ENCODE measurements at regions not wholly inside any gene's neighbourhood (a gene's known extent, or its start where the extent isn't known, plus 50 kb on each side); places are given as distances from the start of the nearest gene placed in this dataset.

- no peak for TF ChIP-seq CTCF (IDR thresholded peaks at IDR 0.05)
- TF ChIP-seq POLR2A (IDR thresholded peaks at IDR 0.05) = no peak
Measured at GRCh38 chr10:129322933-129323820, 143.9 kb upstream of the MGMT start.
